ENCODE measurements at regions not wholly inside any gene's neighbourhood (a gene's known extent, or its start where the extent isn't known, plus 50 kb on each side); places are given as distances from the start of the nearest gene placed in this dataset.
A peak's percentile ranks its signal among the peaks of the same experiment; 100 is the strongest.

- H4K8ac ChIP-seq (ENCODE audit: low read depth, low read length) = no peak overlapping the region
- no peak overlapping the region for H2BK15ac ChIP-seq (ENCODE audit: low read length)
- no CpG with 5 or more reads among the region's 7 CpGs for WGBS, 2 donors (ENCODE audit: extremely low coverage in 2 of 2, insufficient read length in 2 of 2, insufficient replicate concordance in 1 of 2)
- H3K4me3 ChIP-seq (ENCODE audit: low read length in 2 of 2) = no peak overlapping the region
- H3K18ac ChIP-seq (ENCODE audit: low read length) = no peak overlapping the region
- H3K4me1 ChIP-seq (ENCODE audit: control insufficient read depth in 2 of 2, insufficient read depth in 1 of 2, low read depth in 1 of 2, low read length in 2 of 2) = peaks cover 13 to 21% of the 10 kb centered on the region in 2 donors
- H2BK12ac ChIP-seq (ENCODE audit: low read length) = no peak overlapping the region
- H4K91ac ChIP-seq (ENCODE audit: low read depth, low read length, poor library complexity) = no peak overlapping the region
- no peak overlapping the region for H2BK5ac ChIP-seq (ENCODE audit: low read length)
- H3K9ac ChIP-seq (ENCODE audit: low read depth, low read length, poor library complexity) = no peak overlapping the region
- no peak overlapping the region for H3K4me2 ChIP-seq (ENCODE audit: insufficient read depth, low read length, poor library complexity, severe bottlenecking)
- H3K14ac ChIP-seq (ENCODE audit: low read length) = no peak overlapping the region
- H3K4ac ChIP-seq (ENCODE audit: low read length) = no peak overlapping the region
- H3K36me3 ChIP-seq (replicated peaks in 1 of 2; ENCODE audit: control insufficient read depth in 2 of 2, insufficient read depth in 2 of 2, low read length in 2 of 2) = no peaks in the 10 kb centered on the region
- DNase-seq (ENCODE audit: low spot score) = no peak
- H2AFZ ChIP-seq (ENCODE audit: low read length) = no peak overlapping the region
- no peak overlapping the region for H3K23ac ChIP-seq (ENCODE audit: low read depth, low read length, poor library complexity)
- H3K79me1 ChIP-seq (ENCODE audit: low read depth, low read length) = no peaks in the 10 kb centered on the region
- H3K27me3 ChIP-seq (ENCODE audit: control insufficient read depth in 3 of 3, insufficient read depth in 3 of 3, low read depth in 1 of 3, low read length in 3 of 3) = no peaks in the 10 kb centered on the region
- H2BK120ac ChIP-seq (ENCODE audit: low read depth, low read length) = no peak overlapping the region
- H3K27ac ChIP-seq (replicated peaks; ENCODE audit: low read length) = no peak overlapping the region
- no peaks in the 10 kb centered on the region for H3K9me3 ChIP-seq (replicated peaks in 1 of 2; ENCODE audit: control insufficient read depth in 2 of 2, insufficient read depth in 1 of 2, low read depth in 1 of 2, low read length in 2 of 2)
- H2AK5ac ChIP-seq (ENCODE audit: low read depth, low read length) = no peak overlapping the region
These were observed 77.1 kb upstream of the FNDC3B start for GRCh38 chr3:171962137-171962720.

- Histone ChIP-seq H2BK15ac (ENCODE audit: low read length) (no peak overlapping the region), H3K4me2 (ENCODE audit: insufficient read depth, low read length, poor library complexity, severe bottlenecking) (no peak overlapping the region), H3K79me1 (ENCODE audit: low read depth, low read length) (no peaks in the 10 kb centered on the region), H2AFZ (ENCODE audit: low read length) (no peak overlapping the region), H3K18ac (ENCODE audit: low read length) (no peak overlapping the region), H3K4me1 (ENCODE audit: control insufficient read depth in 2 of 2, insufficient read depth in 1 of 2, low read depth in 1 of 2, low read length in 2 of 2) (peaks cover 12 to 22% of the 10 kb centered on the region in 2 donors), H4K8ac (ENCODE audit: low read depth, low read length) (no peak overlapping the region), H3K27me3 (ENCODE audit: control insufficient read depth in 3 of 3, insufficient read depth in 3 of 3, low read depth in 1 of 3, low read length in 3 of 3) (no peaks in the 10 kb centered on the region), H3K36me3 (replicated peaks in 1 of 2; ENCODE audit: control insufficient read depth in 2 of 2, insufficient read depth in 2 of 2, low read length in 2 of 2) (no peaks in the 10 kb centered on the region), H3K14ac (ENCODE audit: low read length) (no peak overlapping the region), H3K9ac (ENCODE audit: low read depth, low read length, poor library complexity) (no peak overlapping the region), H2BK5ac (ENCODE audit: low read length) (no peak overlapping the region), H3K9me3 (replicated peaks in 1 of 2; ENCODE audit: control insufficient read depth in 2 of 2, insufficient read depth in 1 of 2, low read depth in 1 of 2, low read length in 2 of 2) (no peaks in the 10 kb centered on the region), H3K23ac (ENCODE audit: low read depth, low read length, poor library complexity) (no peak overlapping the region), H2AK5ac (ENCODE audit: low read depth, low read length) (no peak overlapping the region), H3K27ac (replicated peaks; ENCODE audit: low read length) (no peak overlapping the region), H2BK12ac (ENCODE audit: low read length) (no peak overlapping the region), H3K4ac (ENCODE audit: low read length) (no peak overlapping the region), H2BK120ac (ENCODE audit: low read depth, low read length) (no peak overlapping the region), H3K4me3 (ENCODE audit: low read length in 2 of 2) (no peak overlapping the region), H4K91ac (ENCODE audit: low read depth, low read length, poor library complexity) (no peak overlapping the region)
- no peak for DNase-seq (ENCODE audit: low spot score)
- WGBS, 2 donors (ENCODE audit: extremely low coverage in 2 of 2, insufficient read length in 2 of 2, insufficient replicate concordance in 1 of 2) = no CpG with 5 or more reads among the region's 3 CpGs
These were observed 75.8 kb upstream of the FNDC3B start for GRCh38 chr3:171963546-171963945.

- Histone ChIP-seq H2BK120ac (ENCODE audit: low read depth, low read length) (no peak overlapping the region), H4K91ac (ENCODE audit: low read depth, low read length, poor library complexity) (no peak overlapping the region), H3K27me3 (ENCODE audit: control insufficient read depth in 3 of 3, insufficient read depth in 3 of 3, low read depth in 1 of 3, low read length in 3 of 3) (no peaks in the 10 kb centered on the region), H4K8ac (ENCODE audit: low read depth, low read length) (no peak overlapping the region), H3K4me2 (ENCODE audit: insufficient read depth, low read length, poor library complexity, severe bottlenecking) (no peak overlapping the region), H3K9me3 (replicated peaks in 1 of 2; ENCODE audit: control insufficient read depth in 2 of 2, insufficient read depth in 1 of 2, low read depth in 1 of 2, low read length in 2 of 2) (no peaks in the 10 kb centered on the region), H2BK15ac (ENCODE audit: low read length) (no peak overlapping the region), H3K4ac (ENCODE audit: low read length) (no peak overlapping the region), H3K27ac (replicated peaks; ENCODE audit: low read length) (no peak overlapping the region), H2BK5ac (ENCODE audit: low read length) (no peak overlapping the region), H3K4me3 (ENCODE audit: low read length in 2 of 2) (no peak overlapping the region), H3K23ac (ENCODE audit: low read depth, low read length, poor library complexity) (no peak overlapping the region), H3K9ac (ENCODE audit: low read depth, low read length, poor library complexity) (no peak overlapping the region), H3K18ac (ENCODE audit: low read length) (no peak overlapping the region), H3K14ac (ENCODE audit: low read length) (no peak overlapping the region), H2BK12ac (ENCODE audit: low read length) (no peak overlapping the region), H3K36me3 (replicated peaks in 1 of 2; ENCODE audit: control insufficient read depth in 2 of 2, insufficient read depth in 2 of 2, low read length in 2 of 2) (no peaks in the 10 kb centered on the region), H2AFZ (ENCODE audit: low read length) (no peak overlapping the region), H3K4me1 (ENCODE audit: control insufficient read depth in 2 of 2, insufficient read depth in 1 of 2, low read depth in 1 of 2, low read length in 2 of 2) (peaks cover 5 to 9% of the 10 kb centered on the region in 2 donors), H2AK5ac (ENCODE audit: low read depth, low read length) (no peak overlapping the region), H3K79me1 (ENCODE audit: low read depth, low read length) (no peaks in the 10 kb centered on the region)
- WGBS, 2 donors (ENCODE audit: extremely low coverage in 2 of 2, insufficient read length in 2 of 2, insufficient replicate concordance in 1 of 2) = no CpG with 5 or more reads among the region's 6 CpGs
- no peak for DNase-seq (ENCODE audit: low spot score)
These were observed 74.2 kb upstream of the FNDC3B start for GRCh38 chr3:171965067-171965712.

GRCh38 chr3:171966533-171967136, 72.7 kb upstream of the FNDC3B start:
- H2BK5ac ChIP-seq (ENCODE audit: low read length) = no peak overlapping the region
- no peak overlapping the region for H4K8ac ChIP-seq (ENCODE audit: low read depth, low read length)
- no peak overlapping the region for H3K14ac ChIP-seq (ENCODE audit: low read length)
- H3K4me3 ChIP-seq (ENCODE audit: low read length in 2 of 2) = no peak overlapping the region
- no peak overlapping the region for H3K18ac ChIP-seq (ENCODE audit: low read length)
- H3K9me3 ChIP-seq (replicated peaks in 1 of 2; ENCODE audit: control insufficient read depth in 2 of 2, insufficient read depth in 1 of 2, low read depth in 1 of 2, low read length in 2 of 2) = no peaks in the 10 kb centered on the region
- H2BK12ac ChIP-seq (ENCODE audit: low read length) = no peak overlapping the region
- H3K23ac ChIP-seq (ENCODE audit: low read depth, low read length, poor library complexity) = no peak overlapping the region
- H4K91ac ChIP-seq (ENCODE audit: low read depth, low read length, poor library complexity) = no peak overlapping the region
- peak overlapping the region; percentile 55 for H2AFZ ChIP-seq (ENCODE audit: low read length)
- no peak for DNase-seq (ENCODE audit: low spot score)
- no peaks in the 10 kb centered on the region for H3K36me3 ChIP-seq (replicated peaks in 1 of 2; ENCODE audit: control insufficient read depth in 2 of 2, insufficient read depth in 2 of 2, low read length in 2 of 2)
- no peak overlapping the region for H2BK15ac ChIP-seq (ENCODE audit: low read length)
- H2BK120ac ChIP-seq (ENCODE audit: low read depth, low read length) = no peak overlapping the region
- no peak overlapping the region for H3K9ac ChIP-seq (ENCODE audit: low read depth, low read length, poor library complexity)
- H3K27me3 ChIP-seq (ENCODE audit: control insufficient read depth in 3 of 3, insufficient read depth in 3 of 3, low read depth in 1 of 3, low read length in 3 of 3) = no peaks in the 10 kb centered on the region
- no peak overlapping the region for H3K4ac ChIP-seq (ENCODE audit: low read length)
- no peak overlapping the region for H3K27ac ChIP-seq (replicated peaks; ENCODE audit: low read length)
- WGBS, 2 donors (ENCODE audit: extremely low coverage in 2 of 2, insufficient read length in 2 of 2, insufficient replicate concordance in 1 of 2) = no CpG with 5 or more reads among the region's 3 CpGs
- no peak overlapping the region for H2AK5ac ChIP-seq (ENCODE audit: low read depth, low read length)
- H3K79me1 ChIP-seq (ENCODE audit: low read depth, low read length) = no peaks in the 10 kb centered on the region
- H3K4me1 ChIP-seq (ENCODE audit: control insufficient read depth in 2 of 2, insufficient read depth in 1 of 2, low read depth in 1 of 2, low read length in 2 of 2) = peaks cover 5 to 8% of the 10 kb centered on the region in 2 donors
- no peak overlapping the region for H3K4me2 ChIP-seq (ENCODE audit: insufficient read depth, low read length, poor library complexity, severe bottlenecking)
